Activated CD4-positive, CD25-positive, alpha-beta regulatory T cell treated with anti-CD3 and anti-CD28 coated beads, Interleukin-2, amount 50 U/mL, for 24 hours (primary cell): ENCODE measurements at regions not wholly inside any gene's neighbourhood (a gene's known extent, or its start where the extent isn't known, plus 50 kb on each side); places are given as distances from the start of the nearest gene placed in this dataset.

Experiments
- ATAC-seq, 2 donors: fragments of 150-1000 bp; cut with Tn5 transposase; one replicate each; pipeline ENCODE4 v1.10.0; 2021; ENCODE audit warnings: mild to moderate bottlenecking in 1 of 2, moderate library complexity in 1 of 2

- no peak for ATAC-seq
Observed at GRCh38 chr1:60151311-60151710, 77.7 kb upstream of the C1orf87 start.

DNA sequence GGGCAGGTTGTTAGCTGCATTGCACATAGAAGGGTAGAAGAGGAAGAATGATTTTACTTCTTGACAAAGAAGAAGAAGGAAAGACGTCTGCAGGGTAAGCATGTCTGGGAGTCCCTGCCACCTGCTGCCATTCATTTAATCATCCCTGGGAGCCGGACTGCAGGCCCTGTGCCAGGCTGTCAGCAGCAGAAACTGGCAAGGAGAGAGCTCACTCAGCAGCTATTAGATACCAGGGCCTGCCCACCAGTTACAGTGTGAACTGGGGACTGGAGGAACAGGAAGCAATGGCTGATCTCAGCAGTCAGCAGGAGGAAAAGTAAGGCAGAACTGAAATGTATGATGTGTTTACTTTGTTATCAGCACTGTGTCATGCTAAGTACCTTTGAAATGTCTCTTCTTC, 75.7 kb upstream of the C1orf87 start:
- no peak for ATAC-seq

GRCh38 chr1:60146884-60147283, 73.3 kb upstream of the C1orf87 start:
- ATAC-seq, result no peak

DNA sequence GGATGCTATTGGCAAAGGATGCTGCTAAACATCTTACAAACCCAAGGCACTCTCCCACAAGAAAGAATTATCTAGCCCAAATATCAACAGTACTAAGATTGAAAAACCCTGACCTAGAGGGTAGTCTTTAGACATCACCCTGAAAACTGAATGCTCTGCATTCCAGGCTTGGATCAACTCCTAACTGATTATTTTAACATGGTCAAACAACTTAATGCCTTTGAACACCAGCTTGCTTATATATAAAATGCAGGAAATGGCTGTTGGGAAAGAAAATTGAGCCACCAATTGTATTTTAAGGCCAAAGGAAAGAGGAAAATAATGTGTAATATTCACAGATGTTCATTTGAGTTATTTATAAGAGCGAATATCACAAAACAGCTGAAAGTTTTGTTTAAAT, 72.2 kb upstream of the C1orf87 start:
- ATAC-seq, result no peak

- ATAC-seq, result no peak
Observed at GRCh38 chr1:60141743-60142142, 68.2 kb upstream of the C1orf87 start.

GRCh38 chr1:60141276-60141675, 67.7 kb upstream of the C1orf87 start:
- ATAC-seq, result no peak

- ATAC-seq, result no peak
Observed at GRCh38 chr1:60137406-60137805, 63.8 kb upstream of the C1orf87 start.

DNA sequence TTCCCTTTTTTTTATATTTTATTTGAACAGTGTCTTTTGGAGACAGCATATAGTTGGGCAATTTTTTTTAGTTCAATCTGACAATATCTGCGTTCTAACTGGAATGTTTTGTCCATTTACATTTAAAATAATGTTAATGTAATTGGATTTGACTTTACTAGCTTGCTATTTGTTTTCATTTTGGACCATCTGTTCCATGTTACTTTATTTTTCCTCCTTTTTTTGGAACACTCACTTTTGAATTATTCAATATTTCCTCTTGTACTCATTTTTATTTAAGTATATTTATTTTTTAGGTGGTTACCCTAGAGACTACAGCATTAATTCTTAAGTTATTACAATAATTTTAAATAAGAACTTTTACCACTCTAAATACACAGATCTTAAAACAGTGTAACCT, 62.8 kb upstream of the C1orf87 start:
- ATAC-seq, result no peak

DNA sequence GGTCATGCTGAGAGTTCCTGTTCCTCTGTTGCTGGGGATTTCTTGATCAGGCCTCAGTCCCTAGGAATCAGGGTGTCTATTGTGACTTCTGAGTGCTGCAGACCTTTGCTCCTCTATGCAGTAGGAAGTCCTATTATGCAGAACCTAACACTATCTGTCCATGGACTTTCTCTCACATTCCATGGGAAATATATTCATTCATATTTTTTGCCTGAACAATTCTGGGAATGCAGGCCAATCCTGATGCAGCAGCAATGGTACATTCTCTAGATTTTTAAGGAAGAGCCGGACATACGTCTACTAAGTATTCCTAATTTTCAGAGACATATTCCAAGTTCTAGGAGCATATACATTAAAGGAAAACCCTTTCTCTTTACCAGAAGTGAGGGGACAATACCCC, 61.1 kb upstream of the C1orf87 start:
- ATAC-seq, result no peak

GRCh38 chr1:60133848-60134247, 60.3 kb upstream of the C1orf87 start:
- no peak for ATAC-seq

DNA sequence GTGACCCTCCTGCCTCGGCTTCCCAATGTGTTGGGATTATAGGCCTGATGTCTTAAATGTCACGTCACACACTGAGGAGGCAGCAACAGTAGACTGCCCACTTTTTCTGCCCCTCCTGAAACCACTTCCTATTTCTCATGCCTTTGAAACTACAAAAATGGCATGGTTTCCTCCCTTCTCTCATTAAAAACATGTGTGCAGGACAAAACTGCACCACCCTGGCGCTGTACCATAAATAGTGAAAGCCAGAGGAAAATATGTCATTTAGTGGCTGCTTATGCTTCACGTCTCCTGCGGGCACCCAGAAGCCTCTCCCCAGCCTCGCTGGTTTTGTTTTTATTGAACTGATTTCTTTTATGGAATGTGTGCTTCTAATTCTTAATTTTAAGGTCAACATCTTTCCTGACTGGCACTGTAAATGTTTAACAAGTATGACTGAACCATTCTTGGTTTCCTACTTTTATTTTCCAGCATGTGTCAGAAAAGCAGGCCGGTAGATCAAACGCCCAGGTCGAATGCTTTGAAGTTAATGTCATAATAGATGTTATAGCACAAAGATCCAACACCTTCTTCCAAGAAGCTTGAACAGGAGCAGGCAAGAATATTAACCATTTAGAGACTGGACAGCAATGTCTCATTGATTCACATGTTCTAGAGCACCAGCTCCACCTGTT, 59.6 kb upstream of the C1orf87 start:
- no peak for ATAC-seq

- ATAC-seq, result no peak
Observed at GRCh38 chr1:60132108-60132507, 58.5 kb upstream of the C1orf87 start.

- ATAC-seq, result no peak
Observed at GRCh38 chr1:60130703-60131102, 57.1 kb upstream of the C1orf87 start.

DNA sequence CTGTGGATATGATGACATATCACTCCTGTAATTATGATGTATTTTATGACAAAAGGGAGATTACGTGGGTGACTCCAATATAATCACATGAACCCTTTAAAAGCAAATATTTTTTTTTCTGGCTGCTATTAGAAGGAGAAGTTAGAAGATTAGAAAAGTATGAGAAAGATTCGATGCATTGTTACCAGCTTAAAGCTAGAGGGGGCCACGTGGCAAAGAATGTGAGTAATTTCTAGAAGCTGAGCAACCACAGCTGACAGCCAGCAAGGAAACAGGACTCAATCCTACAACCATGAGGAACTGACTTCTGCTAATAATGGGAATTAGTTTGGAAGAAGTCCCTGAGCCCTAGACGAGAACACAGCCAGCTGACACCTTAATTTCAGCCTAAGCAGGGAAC, 56.3 kb upstream of the C1orf87 start:
- no peak for ATAC-seq

- ATAC-seq, result no peak
Observed at GRCh38 chr1:60126723-60127122, 53.2 kb upstream of the C1orf87 start.
